HG03039 (cell line): ENCODE measurements at regions not wholly inside any gene's neighbourhood (a gene's known extent, or its start where the extent isn't known, plus 50 kb on each side); places are given as distances from the start of the nearest gene placed in this dataset.
"Not testable (repeated sequence)": the region's sequence is repeated elsewhere in the genome, so short reads cannot be mapped to it uniquely, and the experiment has no call there.

Experiments used
- ATAC-seq: cut with Tn5 transposase; IDR thresholded peaks from one replicate; pipeline ENCODE4 v1.9.1; 2021; ENCODE audit warnings: mild to moderate bottlenecking, moderate library complexity; ENCODE audit not compliant: unreplicated experiment

DNA sequence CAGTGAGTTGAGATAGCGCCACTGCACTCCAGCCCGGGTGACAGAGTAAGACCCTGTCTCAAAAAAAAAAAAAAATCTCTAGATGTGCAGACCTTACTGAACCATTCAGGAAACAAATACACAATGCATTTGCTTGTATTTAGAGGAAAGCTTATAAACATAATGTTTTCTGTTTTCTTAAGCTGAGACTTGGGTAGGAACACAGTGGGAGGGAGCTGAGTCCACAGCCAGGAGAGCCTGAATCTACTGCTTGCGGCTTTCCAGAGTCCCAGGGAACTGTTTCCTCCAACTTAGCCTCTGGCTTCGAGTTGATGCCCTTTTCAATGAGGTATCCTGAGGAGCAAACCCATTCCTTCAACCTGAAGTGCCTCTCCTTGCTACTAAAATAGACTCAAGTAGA is 83.0 kb upstream of the PITRM1 start:
- no peak for ATAC-seq

DNA sequence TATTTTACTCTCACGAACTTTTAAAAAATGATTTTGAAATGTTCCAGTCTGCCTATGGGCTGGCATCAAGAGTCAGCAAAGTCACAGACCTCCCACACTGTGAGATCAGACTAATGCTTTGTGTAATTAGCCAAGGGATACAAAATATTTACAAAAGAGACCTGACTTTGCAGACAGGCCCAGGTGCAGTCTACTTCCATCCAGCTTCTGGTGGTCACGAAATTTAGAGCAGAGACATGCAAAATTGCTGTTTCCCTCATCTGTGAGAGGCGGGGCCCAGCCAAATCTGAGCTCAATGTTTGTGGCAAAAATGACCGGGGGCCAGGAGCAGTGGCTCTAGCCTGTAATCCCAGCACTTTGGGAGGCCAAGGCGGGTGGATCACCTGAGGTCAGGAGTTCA is 82.5 kb upstream of the PITRM1 start:
- no peak for ATAC-seq

GRCh38 chr10:3253974-3254373 is 81.4 kb upstream of the PITRM1 start:
- not testable (repeated sequence) for ATAC-seq

DNA sequence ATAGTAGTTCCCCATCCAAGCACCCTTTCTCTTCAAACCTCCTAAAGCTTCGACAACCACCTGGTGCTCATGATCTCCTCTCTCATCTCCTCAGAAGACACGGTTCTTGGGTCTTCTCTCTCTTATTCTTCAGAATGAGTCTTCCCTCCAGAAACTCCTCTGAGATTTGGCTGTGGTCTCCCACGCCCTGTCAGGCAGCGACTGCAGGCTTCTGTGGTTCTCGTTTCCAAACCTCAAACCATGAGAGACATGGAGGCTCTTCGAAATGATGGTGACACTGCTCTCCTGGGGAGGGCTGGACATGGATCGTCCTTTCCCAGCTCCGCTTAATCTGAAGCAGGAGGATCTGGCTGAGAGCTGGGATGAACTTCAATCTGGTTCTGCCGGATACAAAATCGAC is 78.6 kb upstream of the PITRM1 start:
- ATAC-seq: no peak

GRCh38 chr10:3249307-3249889 is 76.8 kb upstream of the PITRM1 start:
- ATAC-seq: no peak

- ATAC-seq: no peak
These were observed 76.1 kb upstream of the PITRM1 start for GRCh38 chr10:3248526-3249306.

DNA sequence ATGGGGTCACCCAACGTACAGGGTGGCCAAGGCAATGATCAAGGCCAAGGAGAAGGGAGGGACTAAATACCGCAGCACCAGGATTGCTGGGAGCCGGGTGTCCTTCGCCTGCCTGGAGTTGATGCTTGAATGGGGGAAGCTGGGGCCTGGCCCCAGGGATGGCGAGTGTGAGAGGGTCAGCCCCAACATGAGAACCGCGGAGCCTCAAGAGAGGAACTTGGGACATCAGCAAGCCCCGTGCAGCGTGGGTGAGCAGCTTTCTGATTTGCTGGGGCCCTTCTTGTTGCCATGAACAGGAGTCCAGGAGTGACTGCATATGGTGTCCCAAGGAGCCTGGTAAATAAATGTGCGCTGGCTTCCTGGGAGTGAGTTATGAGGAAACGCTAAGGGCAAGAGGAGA is 72.8 kb upstream of the PITRM1 start:
- ATAC-seq: no peak

DNA sequence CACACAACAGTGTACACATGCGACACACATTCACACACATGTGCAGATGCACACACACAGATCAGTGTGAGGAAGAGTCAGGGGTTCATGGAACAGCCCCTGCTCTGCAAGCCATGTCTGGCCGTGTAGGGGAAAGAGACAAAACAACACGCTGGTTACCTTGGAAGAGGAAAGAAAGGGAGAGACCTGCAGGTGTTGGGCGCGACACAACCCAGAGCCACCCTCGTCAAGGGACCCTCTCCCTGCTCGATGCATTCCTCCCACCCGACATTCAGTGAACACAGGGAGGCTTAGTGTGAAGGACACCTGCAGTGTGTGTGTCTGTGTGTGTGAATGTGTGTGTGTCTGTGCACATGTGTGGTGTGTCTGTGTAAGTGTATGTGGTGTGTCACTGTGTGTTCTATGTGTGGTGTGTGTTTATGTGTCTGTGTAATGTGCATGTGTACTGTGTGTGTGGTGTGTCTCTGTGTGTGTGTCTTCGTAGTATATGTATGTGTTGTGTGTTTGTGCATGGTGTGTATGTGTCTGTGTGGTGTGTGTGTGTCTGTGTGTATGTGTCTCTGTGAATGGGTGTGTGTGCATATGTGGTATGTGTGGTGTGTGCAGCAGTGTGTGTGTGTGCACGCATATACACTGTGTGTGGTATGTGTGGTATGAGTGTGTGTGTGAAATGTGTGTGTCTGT is 69.5 kb upstream of the PITRM1 start:
- no peak for ATAC-seq

- ATAC-seq: no peak
These were observed 68.8 kb upstream of the PITRM1 start for GRCh38 chr10:3241274-3241921.

GRCh38 chr10:3239920-3240894 is 67.6 kb upstream of the PITRM1 start:
- ATAC-seq: no peak

- ATAC-seq: no peak
These were observed 66.7 kb upstream of the PITRM1 start for GRCh38 chr10:3239066-3239919.

DNA sequence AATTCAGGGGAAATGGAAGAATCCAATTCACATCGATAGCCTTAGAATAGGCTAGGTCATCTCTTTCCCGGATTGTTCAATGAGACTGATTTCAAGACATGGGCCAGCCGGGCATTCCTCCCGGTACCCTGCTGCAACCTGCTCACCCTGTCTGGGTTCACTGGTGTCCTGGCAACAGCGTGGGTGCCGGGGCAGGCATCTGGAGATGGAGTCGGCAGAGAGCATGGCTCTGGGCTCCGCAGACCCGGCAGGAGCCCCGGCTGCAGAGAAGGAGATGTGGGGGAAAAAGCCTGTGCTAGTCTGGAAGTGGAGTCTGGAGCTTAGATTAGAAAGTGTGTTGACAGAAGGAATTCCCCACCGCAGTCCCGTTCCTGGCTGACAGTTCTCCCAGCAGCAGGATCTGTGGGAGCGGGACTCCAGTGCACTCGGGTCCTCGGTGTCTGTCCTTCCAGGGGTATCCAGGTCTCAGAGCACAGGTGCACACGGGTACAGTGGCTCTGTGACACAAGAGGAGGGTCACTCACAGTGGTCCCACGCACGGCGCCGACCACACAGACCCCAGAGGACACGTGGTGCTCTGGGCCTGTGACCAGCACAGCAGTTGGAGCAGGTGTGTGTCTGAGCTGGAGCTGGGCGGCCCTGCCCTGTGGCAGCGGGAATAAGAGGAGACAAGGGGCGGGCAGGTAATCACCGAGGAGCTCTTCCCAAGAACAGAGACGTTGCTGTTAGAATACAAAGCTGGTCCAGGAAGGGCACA is 65.7 kb upstream of the PITRM1 start:
- ATAC-seq: no peak

GRCh38 chr10:3237530-3237929 is 64.9 kb upstream of the PITRM1 start:
- ATAC-seq: no peak

GRCh38 chr10:3236644-3237404 is 64.2 kb upstream of the PITRM1 start:
- no peak for ATAC-seq

- no peak for ATAC-seq
These were observed 63.5 kb upstream of the PITRM1 start for GRCh38 chr10:3235996-3236510.

- no peak for ATAC-seq
These were observed 62.8 kb upstream of the PITRM1 start for GRCh38 chr10:3235395-3235794.

- no peak for ATAC-seq
These were observed 61.0 kb upstream of the PITRM1 start for GRCh38 chr10:3233486-3233990.
